ENCODE measurements at regions not wholly inside any gene's neighbourhood (a gene's known extent, or its start where the extent isn't known, plus 50 kb on each side); places are given as distances from the start of the nearest gene placed in this dataset.
"Not testable (repeated sequence)": the region's sequence is repeated elsewhere in the genome, so short reads cannot be mapped to it uniquely, and the experiment has no call there.

GRCh38 chr10:84015877-84016595 lies 123.3 kb upstream of the GHITM start:
- no peaks in the 10 kb centered on the region for H3K27me3 ChIP-seq
- no peaks in the 10 kb centered on the region for H3K36me3 ChIP-seq
- no peak overlapping the region for H3K4me3 ChIP-seq (ENCODE audit: low read depth, low read length)
- no peak for TF ChIP-seq CTCF (IDR thresholded peaks at IDR 0.05; ENCODE audit: low read depth, low read length)
- no peak for DNase-seq
- H3K9me3 ChIP-seq, result no peaks in the 10 kb centered on the region
- H3K4me1 ChIP-seq, result no peaks in the 10 kb centered on the region

- H3K36me3 ChIP-seq, result no peaks in the 10 kb centered on the region
- DNase-seq, result no peak
Measured at GRCh38 chr10:84018826-84019225, 120.5 kb upstream of the GHITM start.

GRCh38 chr10:84019854-84020458 lies 119.4 kb upstream of the GHITM start:
- H3K4me3 ChIP-seq (ENCODE audit: low read depth, low read length); DNase-seq; H3K4me1 ChIP-seq; H3K27me3 ChIP-seq; H3K36me3 ChIP-seq; H3K9me3 ChIP-seq: not testable (repeated sequence)

More at GRCh38 chr10:84018826-84019225, 120.5 kb upstream of the GHITM start:
- H3K4me3 ChIP-seq (ENCODE audit: low read depth, low read length), result no peak overlapping the region
- no peaks in the 10 kb centered on the region for H3K9me3 ChIP-seq
- no peak for TF ChIP-seq CTCF (IDR thresholded peaks at IDR 0.05; ENCODE audit: low read depth, low read length)
- H3K4me1 ChIP-seq, result no peaks in the 10 kb centered on the region
- no peaks in the 10 kb centered on the region for H3K27me3 ChIP-seq

GRCh38 chr10:84026821-84027257 lies 112.5 kb upstream of the GHITM start:
- H3K4me1 ChIP-seq, result no peaks in the 10 kb centered on the region
- no peaks in the 10 kb centered on the region for H3K27me3 ChIP-seq
- peak; percentile 28 for DNase-seq
- peak; percentile 90 for TF ChIP-seq CTCF (IDR thresholded peaks at IDR 0.05; ENCODE audit: low read depth, low read length)
- H3K36me3 ChIP-seq, result no peaks in the 10 kb centered on the region
- H3K9me3 ChIP-seq, result no peaks in the 10 kb centered on the region
- H3K4me3 ChIP-seq (ENCODE audit: low read depth, low read length), result no peak overlapping the region

- H3K4me3 ChIP-seq (ENCODE audit: low read depth, low read length), result no peak overlapping the region
- no peaks in the 10 kb centered on the region for H3K9me3 ChIP-seq
- no peaks in the 10 kb centered on the region for H3K27me3 ChIP-seq
- no peaks in the 10 kb centered on the region for H3K36me3 ChIP-seq
- no peak for TF ChIP-seq CTCF (IDR thresholded peaks at IDR 0.05; ENCODE audit: low read depth, low read length)
- no peak for DNase-seq
- H3K4me1 ChIP-seq, result no peaks in the 10 kb centered on the region
Measured at GRCh38 chr10:84029840-84030239, 109.5 kb upstream of the GHITM start.

GRCh38 chr10:84038035-84038434 lies 101.3 kb upstream of the GHITM start:
- H3K27me3 ChIP-seq, result no peaks in the 10 kb centered on the region
- H3K36me3 ChIP-seq, result no peaks in the 10 kb centered on the region
- DNase-seq, result no peak
- no peak overlapping the region for H3K4me3 ChIP-seq (ENCODE audit: low read depth, low read length)
- TF ChIP-seq CTCF (IDR thresholded peaks at IDR 0.05; ENCODE audit: low read depth, low read length), result no peak
- no peaks in the 10 kb centered on the region for H3K4me1 ChIP-seq
- H3K9me3 ChIP-seq, result no peaks in the 10 kb centered on the region

All from BE2C (cell line).